IMR-90 (cell line): ENCODE measurements at regions not wholly inside any gene's neighbourhood (a gene's known extent, or its start where the extent isn't known, plus 50 kb on each side); places are given as distances from the start of the nearest gene placed in this dataset. TPM values are rescaled to one million over a fixed set of nuclear protein-coding genes. Genes with fewer than 3 reads are reported as not detected.

Experiments used
- ATAC-seq: fragments of 200-7000 bp; cut with Tn5 transposase; 2 replicates; pipeline ENCODE4 v1.9.1; 2020; ENCODE audit warnings: low read depth, mild to moderate bottlenecking, moderate library complexity
- BruUV-seq: library from RNA; stranded (reverse); fragments of 400-500 nt; replicated peaks from 2 replicates; lab custom pipeline; 2021; lab: Mats Ljungman, UMichigan
- CTCF ChIA-PET: fragments of 300-600 bp; formaldehyde crosslinking; extraction: SDS; loops from one replicate; lab custom pipeline; 2021; ENCODE audit warnings: antibody characterized with exemption; lab: Yijun Ruan, JAX
- POLR2A ChIA-PET: fragments of 300-600 bp; sonication (Branson Sonifier 250); formaldehyde crosslinking; loops from one replicate; lab custom pipeline; 2022; ENCODE audit warnings: antibody characterized with exemption; ENCODE audit not compliant: unreplicated experiment; lab: Charles Lee
- DNase-seq: peaks from one replicate; pipeline ENCODE4 v3.0.0; 2013
- H2AFZ ChIP-seq: replicated peaks from 2 replicates; pipeline ENCODE3; 2013; ENCODE audit warnings: low read length, mild to moderate bottlenecking; ENCODE audit not compliant: poor library complexity
- H2AK5ac ChIP-seq: 2 replicates; pipeline ENCODE4 v1.6.1; 2013; ENCODE audit warnings: low read depth, low read length, inconsistent platforms
- H2AK9ac ChIP-seq: replicated peaks from 2 replicates; pipeline ENCODE3; 2013; ENCODE audit warnings: mild to moderate bottlenecking, low read depth, low read length, moderate library complexity; ENCODE audit not compliant: poor library complexity
- H2BK120ac ChIP-seq: 2 replicates; pipeline ENCODE4 v1.6.1; 2013; ENCODE audit warnings: low read depth, low read length, inconsistent platforms
- H2BK15ac ChIP-seq: 3 replicates; pipeline ENCODE4 v1.6.1; 2013; ENCODE audit warnings: low read depth, low read length, inconsistent platforms
- H2BK20ac ChIP-seq: 2 replicates; pipeline ENCODE4 v1.6.1; 2013; ENCODE audit warnings: low read depth, mild to moderate bottlenecking, inconsistent platforms, low read length, moderate library complexity
- H2BK5ac ChIP-seq: 2 replicates; pipeline ENCODE4 v1.6.1; 2013; ENCODE audit warnings: mild to moderate bottlenecking, low read depth, low read length, inconsistent platforms; ENCODE audit not compliant: poor library complexity, severe bottlenecking
- H3K14ac ChIP-seq: replicated peaks from 2 replicates; pipeline ENCODE4 v1.6.1; 2013; ENCODE audit warnings: low read depth, low read length, inconsistent platforms
- H3K18ac ChIP-seq: 2 replicates; pipeline ENCODE4 v1.6.1; 2013; ENCODE audit warnings: low read depth, low read length, control low read depth
- H3K23ac ChIP-seq: 2 replicates; pipeline ENCODE4 v1.6.1; 2013; ENCODE audit warnings: low read depth, low read length, inconsistent platforms
- H3K27ac ChIP-seq: 2 replicates; pipeline ENCODE4 v1.5.1; 2013; ENCODE audit warnings: mild to moderate bottlenecking, control low read depth, low read length; ENCODE audit not compliant: insufficient read depth
- H3K27me3 ChIP-seq: 2 replicates; pipeline ENCODE4 v1.6.1; 2013; ENCODE audit warnings: low read length; ENCODE audit not compliant: control insufficient read depth, insufficient read depth
- H3K36me3 ChIP-seq: 2 replicates; pipeline ENCODE4 v1.6.1; 2013; ENCODE audit warnings: low read length, mixed read lengths; ENCODE audit not compliant: control insufficient read depth, insufficient read depth
- H3K4ac ChIP-seq: 2 replicates; pipeline ENCODE4 v1.6.1; 2013; ENCODE audit warnings: low read depth, low read length, inconsistent platforms
- H3K4me1 ChIP-seq: 2 replicates; pipeline ENCODE4 v1.6.1; 2013; ENCODE audit warnings: low read length, mixed read lengths; ENCODE audit not compliant: control insufficient read depth, insufficient read depth
- H3K4me2 ChIP-seq: 2 replicates; pipeline ENCODE4 v1.6.1; 2013; ENCODE audit warnings: low read depth, mild to moderate bottlenecking, control low read depth, low read length, moderate library complexity
- H3K4me3 ChIP-seq: 2 replicates; pipeline ENCODE4 v1.5.1; 2013; ENCODE audit warnings: low read depth, mild to moderate bottlenecking, control low read depth, low read length, moderate library complexity; ENCODE audit not compliant: insufficient read depth
- H3K56ac ChIP-seq: 2 replicates; pipeline ENCODE4 v1.6.1; 2013; ENCODE audit warnings: low read length, inconsistent platforms; ENCODE audit not compliant: insufficient read depth; ENCODE audit errors: extremely low read depth
- H3K79me1 ChIP-seq, 2 experiments: 2 replicates each; pipeline ENCODE4 v1.6.1; 2013; ENCODE audit warnings: low read length in 2 of 2, inconsistent platforms in 1 of 2, low read depth in 1 of 2
- H3K9ac ChIP-seq: 2 replicates; pipeline ENCODE4 v1.6.1; 2013; ENCODE audit warnings: low read depth, low read length, control low read depth
- H3K9me1 ChIP-seq: 2 replicates; pipeline ENCODE4 v1.6.1; 2013; ENCODE audit warnings: low read length, inconsistent platforms; ENCODE audit not compliant: insufficient read depth
- H3K9me3 ChIP-seq: 2 replicates; pipeline ENCODE4 v1.6.1; 2013; ENCODE audit warnings: low read length; ENCODE audit not compliant: control insufficient read depth, insufficient read depth
- H4K20me1 ChIP-seq: 2 replicates; pipeline ENCODE4 v1.6.1; 2013; ENCODE audit warnings: low read length, inconsistent platforms; ENCODE audit not compliant: insufficient read depth
- H4K5ac ChIP-seq: 2 replicates; pipeline ENCODE4 v1.6.1; 2013; ENCODE audit warnings: mild to moderate bottlenecking, low read depth, low read length, control low read depth
- H4K8ac ChIP-seq, 2 experiments: 2 replicates each; pipeline ENCODE4 v1.6.1; 2013; ENCODE audit warnings: low read depth in 2 of 2, low read length in 2 of 2, control low read depth in 1 of 2, inconsistent platforms in 1 of 2
- H4K91ac ChIP-seq: 2 replicates; pipeline ENCODE4 v1.6.1; 2013; ENCODE audit warnings: low read depth, low read length, inconsistent platforms; ENCODE audit not compliant: insufficient read depth
- MAFK ChIP-seq: IDR thresholded peaks from 2 replicates; pipeline ENCODE4 v1.6.1; 2012; ENCODE audit warnings: low read depth, low read length, improper control_type of control experiment
- NFE2L2 ChIP-seq: fragments of 150-350 bp; IDR thresholded peaks from 2 replicates; pipeline ENCODE4 v1.6.1; 2016; ENCODE audit warnings: low read depth, mild to moderate bottlenecking, low read length
- USF2 ChIP-seq: fragments of 150-350 bp; IDR thresholded peaks from 2 replicates; pipeline ENCODE4 v1.6.1; 2017; ENCODE audit warnings: mild to moderate bottlenecking, antibody characterized with exemption, low read length, low read depth
- WGBS, 2 experiments: methylation state at CpG; one replicate each; pipeline versions ENCODE4 v1.1.5 to v1.1.7; 2013; ENCODE audit warnings: missing lambda C conversion rate in 2 of 2; ENCODE audit not compliant: insufficient read length in 1 of 2; ENCODE audit errors: extremely low coverage in 2 of 2; 5-methylcytosine and 5-hydroxymethylcytosine counted together
- dilution Hi-C: fragments of 300-500 bp; cut with HindIII; formaldehyde crosslinking; loops from one replicate; pipeline ENCODE4 v1.14.3; 2018; ENCODE audit warnings: low sequenced_read_pairs; ENCODE audit not compliant: unreplicated experiment
- in situ Hi-C: fragments of 300-500 bp; cut with MboI; formaldehyde crosslinking; loops from 3 replicates; pipeline ENCODE4 v1.14.3; 2019; ENCODE audit warnings: low sequenced_read_pairs, inconsistent platforms, mixed read lengths
- intact Hi-C: fragments of 100-400 bp; cut with micrococcal nuclease; formaldehyde crosslinking; loops from 2 replicates; pipeline ENCODE4 v1.10.0; 2022
- microRNA-seq, 2 experiments: library from miRNA; stranded (forward) in 1 of 2; unstranded in 1 of 2; fragments of 10-50 nt in 1 of 2; fragments of <30 nt in 1 of 2; gene quantifications in 1 of 2; microRNA quantifications in 1 of 2; one replicate each; pipeline versions ENCODE3 to v1.1.0; 2013 to 2020; ENCODE audit not compliant: insufficient read depth in 1 of 2, insufficient read length in 1 of 2, unreplicated experiment in 1 of 2
- small RNA-seq, 5 experiments: library from RNA; depleted of rRNA; stranded (forward); fragments of <200 nt; gene quantifications; one replicate each; pipeline ENCODE3, GENCODE V24; 2012

DNA sequence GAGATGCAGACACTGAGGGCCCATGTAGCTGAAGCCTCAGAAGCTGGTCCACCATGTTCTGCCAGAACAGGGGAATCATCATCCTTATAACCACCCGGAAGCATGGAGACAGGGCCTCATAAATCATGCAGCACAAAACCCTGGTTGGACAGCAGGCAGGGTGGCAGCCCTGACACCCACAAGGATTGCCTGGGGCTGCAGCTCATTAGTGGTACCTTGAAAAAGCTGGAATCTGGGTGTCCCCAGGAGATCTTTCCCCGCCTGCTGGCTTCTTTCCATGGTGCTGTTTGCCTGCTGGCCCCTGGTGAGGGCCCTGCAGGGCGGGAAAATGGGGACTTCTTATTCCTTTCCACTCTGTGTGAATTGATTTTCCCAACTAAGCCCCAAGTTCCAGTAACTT is 50.6 kb upstream of the GGTLC1 start:
- ATAC-seq (no peak), DNase-seq (no peak)
- BruUV-seq, result no TSS peak

More for the DNA sequence above, 50.6 kb upstream of the GGTLC1 start:
- H3K4ac ChIP-seq, result no peak overlapping the region
- no peak overlapping the region for H3K23ac ChIP-seq
- ChIA-PET POLR2A (no interaction called here), CTCF (no interaction called here)
- in situ Hi-C loops, result no loop called here
- 50% methylated on average over 1 of the region's 3 CpGs; no CpG with 5 or more reads in 1 of the 2 experiments for WGBS, 2 experiments
- no peak overlapping the region for H3K56ac ChIP-seq
- H4K8ac ChIP-seq, result no peak overlapping the region
- H3K4me1 ChIP-seq, result no peaks in the 10 kb centered on the region
- H2AFZ ChIP-seq, result no peak overlapping the region
- H3K9me3 ChIP-seq, result no peaks in the 10 kb centered on the region
- TF ChIP-seq USF2 (no peak), MAFK (no peak), NFE2L2 (no peak)
- no peak overlapping the region for H3K27ac ChIP-seq
- intact Hi-C loops, result no loop called here
- no peak overlapping the region for H3K4me2 ChIP-seq
- no peak overlapping the region for H4K91ac ChIP-seq
- no peak overlapping the region for H4K5ac ChIP-seq
- H3K27me3 ChIP-seq, result no peaks in the 10 kb centered on the region
- no peak overlapping the region for H2AK9ac ChIP-seq
- no peak overlapping the region for H3K9ac ChIP-seq
- no peaks in the 10 kb centered on the region for H3K36me3 ChIP-seq
- no peak overlapping the region for H2AK5ac ChIP-seq
- no peak overlapping the region for H2BK5ac ChIP-seq
- H3K18ac ChIP-seq, result no peak overlapping the region
- no peak overlapping the region for H2BK15ac ChIP-seq
- no peak overlapping the region for H2BK120ac ChIP-seq
- no peaks in the 10 kb centered on the region for H3K79me1 ChIP-seq
- no peak overlapping the region for H3K14ac ChIP-seq
- no peaks in the 10 kb centered on the region for H3K9me1 ChIP-seq
- no peak overlapping the region for H3K4me3 ChIP-seq
- no peak overlapping the region for H2BK20ac ChIP-seq
- dilution Hi-C loops, result no loop called here
- H4K20me1 ChIP-seq, result no peaks in the 10 kb centered on the region

Small RNAs in the stretch of these regions (microRNA-seq; reads per million reads assigned to microRNA genes)
- not detected for gene RNU1-23P (ENCODE audit: insufficient read depth, insufficient read length)

Small RNAs in the stretch of these regions (small RNA-seq; reads per million reads assigned to genes)
- 0 reads per million in 5 experiments for gene RNU1-23P
